Activated T-cell treated with anti-CD3 and anti-CD28 coated beads for 1 hour (primary cell): ENCODE measurements at regions not wholly inside any gene's neighbourhood (a gene's known extent, or its start where the extent isn't known, plus 50 kb on each side); places are given as distances from the start of the nearest gene placed in this dataset.

ENCODE experiments used
- DNase-seq: peaks from one replicate; pipeline ENCODE4 v3.0.0-alpha.2; 2020; ENCODE audit warnings: low read depth

- DNase-seq = no peak
Observed at GRCh38 chr2:238985041-238985729, 137.3 kb downstream of the TWIST2 start.

GRCh38 chr2:238985931-238986446 is 138.1 kb downstream of the TWIST2 start:
- no peak for DNase-seq

- no peak for DNase-seq
Observed at GRCh38 chr2:238986491-238987351, 138.8 kb downstream of the TWIST2 start.

- no peak for DNase-seq
Observed at GRCh38 chr2:238987352-238987981, 139.6 kb downstream of the TWIST2 start.

GRCh38 chr2:238988105-238988504 is 140.2 kb downstream of the TWIST2 start:
- DNase-seq = no peak

- DNase-seq = no peak
Observed at GRCh38 chr2:238988752-238989151, 140.9 kb downstream of the TWIST2 start.

GRCh38 chr2:238989484-238989883 is 141.6 kb downstream of the TWIST2 start:
- DNase-seq = no peak

- DNase-seq = no peak
Observed at GRCh38 chr2:238994432-238994831, 146.5 kb downstream of the TWIST2 start.

GRCh38 chr2:238994876-238995275 is 147.0 kb downstream of the TWIST2 start:
- no peak for DNase-seq

- DNase-seq = no peak
Observed at GRCh38 chr2:238995634-238996033, 147.7 kb downstream of the TWIST2 start.

- DNase-seq = no peak
Observed at GRCh38 chr2:238996331-238997136, 148.6 kb downstream of the TWIST2 start.

- DNase-seq = no peak
Observed at GRCh38 chr2:238997137-238997390, 149.2 kb downstream of the TWIST2 start.

GRCh38 chr2:238997684-238998083 is 149.8 kb downstream of the TWIST2 start:
- DNase-seq = no peak
